ENCODE measurements at regions not wholly inside any gene's neighbourhood (a gene's known extent, or its start where the extent isn't known, plus 50 kb on each side); places are given as distances from the start of the nearest gene placed in this dataset.

DNA sequence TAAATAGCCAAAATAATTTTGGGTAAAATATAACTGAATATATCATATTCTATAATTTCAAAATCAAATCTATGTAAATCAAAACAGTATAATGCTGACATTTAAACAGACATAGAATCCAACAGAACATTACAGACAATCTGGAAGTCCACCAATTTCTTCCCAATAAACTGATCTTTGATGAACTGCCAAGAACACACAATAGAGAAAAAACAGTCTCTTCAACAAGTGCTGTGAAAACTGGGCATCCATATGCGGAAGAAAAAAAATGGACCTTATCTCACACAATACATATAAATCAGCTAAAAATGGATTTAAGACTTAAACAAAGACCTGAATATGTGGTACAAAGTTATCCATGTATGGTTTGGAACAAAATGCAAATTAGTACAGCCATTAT lies 1022.7 kb downstream of the TMEM121 start:
- H3K4me1 ChIP-seq (ENCODE audit: control insufficient read depth, extremely low read depth, insufficient read depth, low read length) = no peaks in the 10 kb centered on the region
- H3K9me1 ChIP-seq (replicated peaks; ENCODE audit: control insufficient read depth, extremely low read depth, insufficient read depth, low read length) = no peaks in the 10 kb centered on the region
- no peak overlapping the region for H3K4me3 ChIP-seq (replicated peaks in 1 of 3; ENCODE audit: insufficient read depth in 1 of 3, low read depth in 1 of 3, low read length in 3 of 3)
- H3K27ac ChIP-seq (ENCODE audit: insufficient read depth, low read depth, low read length) = no peak overlapping the region
- FAIRE-seq = no peak
- no peaks in the 10 kb centered on the region for H3K36me3 ChIP-seq (ENCODE audit: control insufficient read depth in 2 of 2, extremely low read depth in 1 of 2, insufficient read depth in 2 of 2, low read length in 2 of 2)
- no TSS peak for BruUV-seq (replicated peaks)
- H3K27me3 ChIP-seq (ENCODE audit: control insufficient read depth in 2 of 2, insufficient read depth in 2 of 2, low read length in 2 of 2) = no peaks in the 10 kb centered on the region
- H2AFZ ChIP-seq (ENCODE audit: low read depth, low read length) = no peak overlapping the region
- DNase-seq (ENCODE audit: low read depth, low spot score) = no peak
- no peak for TF ChIP-seq JUN (IDR thresholded peaks at IDR 0.05; ENCODE audit: borderline replicate concordance, insufficient read depth, insufficient read length, low read depth)
- TF ChIP-seq MYC (IDR thresholded peaks at IDR 0.05; ENCODE audit: low read depth, low read length) = no peak
- TF ChIP-seq EZH2 (IDR thresholded peaks at IDR 0.05; ENCODE audit: borderline replicate concordance, low read depth, low read length, severe bottlenecking) = no peak
- TF ChIP-seq GATA2 (IDR thresholded peaks at IDR 0.05; ENCODE audit: insufficient read depth, insufficient read length, low read depth, low read length) = no peak
- TF ChIP-seq POLR2AphosphoS5 (IDR thresholded peaks at IDR 0.05; ENCODE audit: insufficient read depth, low read depth, low read length) = no peak
- no peak for TF ChIP-seq POLR2A (IDR thresholded peaks at IDR 0.05; ENCODE audit: low read depth, low read length)
- TF ChIP-seq, protein P1, sequence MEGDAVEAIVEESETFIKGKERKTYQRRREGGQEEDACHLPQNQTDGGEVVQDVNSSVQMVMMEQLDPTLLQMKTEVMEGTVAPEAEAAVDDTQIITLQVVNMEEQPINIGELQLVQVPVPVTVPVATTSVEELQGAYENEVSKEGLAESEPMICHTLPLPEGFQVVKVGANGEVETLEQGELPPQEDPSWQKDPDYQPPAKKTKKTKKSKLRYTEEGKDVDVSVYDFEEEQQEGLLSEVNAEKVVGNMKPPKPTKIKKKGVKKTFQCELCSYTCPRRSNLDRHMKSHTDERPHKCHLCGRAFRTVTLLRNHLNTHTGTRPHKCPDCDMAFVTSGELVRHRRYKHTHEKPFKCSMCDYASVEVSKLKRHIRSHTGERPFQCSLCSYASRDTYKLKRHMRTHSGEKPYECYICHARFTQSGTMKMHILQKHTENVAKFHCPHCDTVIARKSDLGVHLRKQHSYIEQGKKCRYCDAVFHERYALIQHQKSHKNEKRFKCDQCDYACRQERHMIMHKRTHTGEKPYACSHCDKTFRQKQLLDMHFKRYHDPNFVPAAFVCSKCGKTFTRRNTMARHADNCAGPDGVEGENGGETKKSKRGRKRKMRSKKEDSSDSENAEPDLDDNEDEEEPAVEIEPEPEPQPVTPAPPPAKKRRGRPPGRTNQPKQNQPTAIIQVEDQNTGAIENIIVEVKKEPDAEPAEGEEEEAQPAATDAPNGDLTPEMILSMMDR (IDR thresholded peaks at IDR 0.05; ENCODE audit: extremely low read depth in 1 of 2, insufficient read depth in 1 of 2, low read depth in 1 of 2, low read length in 2 of 2) = no peak
- TF ChIP-seq FOS (IDR thresholded peaks at IDR 0.05; ENCODE audit: borderline replicate concordance, insufficient read depth, low read length) = no peak
- TF ChIP-seq, protein P2, sequence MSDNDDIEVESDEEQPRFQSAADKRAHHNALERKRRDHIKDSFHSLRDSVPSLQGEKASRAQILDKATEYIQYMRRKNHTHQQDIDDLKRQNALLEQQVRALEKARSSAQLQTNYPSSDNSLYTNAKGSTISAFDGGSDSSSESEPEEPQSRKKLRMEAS (IDR thresholded peaks at IDR 0.05; ENCODE audit: insufficient read depth, insufficient read length) = no peak
- dilution Hi-C loops (cut with MboI; ENCODE audit: extremely low pct_ligation_motif_present, low sequenced_read_pairs) = no loop called here
- no peaks in the 10 kb centered on the region for H4K20me1 ChIP-seq (replicated peaks; ENCODE audit: control insufficient read depth, extremely low read depth, insufficient read depth, low read length)
- no peak overlapping the region for H3K4me2 ChIP-seq (ENCODE audit: insufficient read depth, low read length)
- H3K79me2 ChIP-seq (ENCODE audit: control insufficient read depth, insufficient read depth, low read length) = no peaks in the 10 kb centered on the region
- peaks cover 4% of the 10 kb centered on the region for H3K9me3 ChIP-seq (replicated peaks; ENCODE audit: control insufficient read depth, insufficient read depth, low read length)
- intact Hi-C loops (cut with micrococcal nuclease) = no loop called here
- ChIA-PET CTCF (no interaction called here), POLR2A (no interaction called here)
- no peak overlapping the region for H3K9ac ChIP-seq (replicated peaks; ENCODE audit: extremely low read depth, insufficient read depth, low read length)

Data from endothelial cell of umbilical vein (primary cell).